Upper lobe of left lung (tissue), 6 donors: ENCODE measurements at regions not wholly inside any gene's neighbourhood (a gene's known extent, or its start where the extent isn't known, plus 50 kb on each side); places are given as distances from the start of the nearest gene placed in this dataset.

Experiments used
- ATAC-seq, 2 donors: fragments of 200-7000 bp; cut with Tn5 transposase; one replicate each; pipeline ENCODE4 v1.9.1; 2022; ENCODE audit warnings: mild to moderate bottlenecking in 2 of 2, moderate library complexity in 2 of 2; ENCODE audit not compliant: low FRiP score in 2 of 2
- DNase-seq, 2 donors: peaks; one replicate each; pipeline ENCODE4 v3.0.0-alpha.2; 2019 to 2020
- H3K27ac ChIP-seq, 4 donors: fragments of 200-600 bp; sonication (generic); one replicate each; pipeline ENCODE4 v1.5.1; 2016 to 2019
- H3K27me3 ChIP-seq, 4 donors: fragments of 200-600 bp; sonication (generic); one replicate each; pipeline ENCODE4 v1.5.1; 2017 to 2019
- H3K36me3 ChIP-seq, 4 donors: fragments of 200-600 bp; sonication (generic); one replicate each; pipeline ENCODE4 v1.5.1; 2016 to 2019
- H3K4me1 ChIP-seq, 4 donors: fragments of 200-600 bp; sonication (generic); one replicate each; pipeline ENCODE4 v1.5.1; 2018 to 2019
- H3K4me3 ChIP-seq, 4 donors: fragments of 200-600 bp; sonication (generic); one replicate each; pipeline ENCODE4 v1.5.1; 2017 to 2019; ENCODE audit warnings: mild to moderate bottlenecking in 2 of 4, moderate library complexity in 1 of 4
- H3K9me3 ChIP-seq, 4 donors: fragments of 200-600 bp; sonication (generic); one replicate each; pipeline ENCODE4 v1.5.1; 2018 to 2019
- EP300 ChIP-seq, 4 donors: sonication (generic); formaldehyde crosslinking; IDR thresholded peaks; one replicate each; pipeline ENCODE4 v1.5.1; 2017; ENCODE audit warnings: antibody characterized with exemption in 4 of 4, control low read depth in 2 of 4
- POLR2A ChIP-seq, 4 donors: fragments of 450-650 bp; IDR thresholded peaks; one replicate each; pipeline ENCODE4 v1.5.1; 2016 to 2017; ENCODE audit warnings: antibody characterized with exemption in 4 of 4, mild to moderate bottlenecking in 2 of 4
- POLR2AphosphoS5 ChIP-seq, 2 donors: sonication (generic); formaldehyde crosslinking; IDR thresholded peaks; one replicate each; pipeline ENCODE4 v1.5.1; 2017; ENCODE audit warnings: antibody characterized with exemption in 2 of 2
- whole genome bisulfite sequencing, 2 donors: methylation state at CpG; one replicate each; pipeline ENCODE4 v1.1.5; 2017 to 2018; 5-methylcytosine and 5-hydroxymethylcytosine counted together
- TF ChIP-seq, protein P1 (sequence below), 6 experiments: fragments of 450-650 bp in 4 of 6; fragments of 200-600 bp in 2 of 6; sonication (generic) in 2 of 6; IDR thresholded peaks; one replicate each; pipeline ENCODE4 v1.5.1; 2016 to 2019; ENCODE audit warnings: antibody characterized with exemption in 6 of 6
- donor health status: DM: no; HTN: no; CAD: no; lungs with moderate emphysema.
- donor health status: DM: no; HTN: yes; CAD: no; lungs with severe emphysema.

DNA sequence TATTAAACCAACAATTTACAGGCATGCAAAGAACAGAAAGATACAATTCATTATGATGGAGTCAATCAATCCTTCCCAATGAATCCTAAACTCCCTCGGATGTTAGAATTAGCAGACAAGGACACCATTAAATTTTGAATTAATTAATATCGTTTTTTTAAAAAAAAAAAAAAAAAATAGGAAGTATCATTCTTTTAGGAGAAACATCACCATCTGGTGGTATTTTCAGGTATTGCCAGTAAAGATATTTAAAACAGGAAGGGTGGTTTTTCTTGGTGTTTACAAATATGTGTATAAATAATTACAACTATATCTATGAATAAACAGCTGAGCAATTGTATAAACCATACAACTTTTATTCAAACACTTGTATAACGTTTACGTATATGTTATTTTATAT is 564.4 kb downstream of the HAO1 start:
- Histone ChIP-seq H3K9me3 (no peaks in the 10 kb centered on the region), H3K27me3 (no peaks in the 10 kb centered on the region), H3K27ac (no peak overlapping the region), H3K4me1 (no peaks in the 10 kb centered on the region), H3K36me3 (no peaks in the 10 kb centered on the region), H3K4me3 (no peak overlapping the region)
- ATAC-seq (no peak), DNase-seq (no peak)
- whole genome bisulfite sequencing, 2 donors = 40 to 46% methylated on average over 4 of the region's 4 CpGs
- TF ChIP-seq EP300 (IDR thresholded peaks at IDR 0.05) (no peak), POLR2A (IDR thresholded peaks at IDR 0.05) (no peak)
- TF ChIP-seq, protein P1, sequence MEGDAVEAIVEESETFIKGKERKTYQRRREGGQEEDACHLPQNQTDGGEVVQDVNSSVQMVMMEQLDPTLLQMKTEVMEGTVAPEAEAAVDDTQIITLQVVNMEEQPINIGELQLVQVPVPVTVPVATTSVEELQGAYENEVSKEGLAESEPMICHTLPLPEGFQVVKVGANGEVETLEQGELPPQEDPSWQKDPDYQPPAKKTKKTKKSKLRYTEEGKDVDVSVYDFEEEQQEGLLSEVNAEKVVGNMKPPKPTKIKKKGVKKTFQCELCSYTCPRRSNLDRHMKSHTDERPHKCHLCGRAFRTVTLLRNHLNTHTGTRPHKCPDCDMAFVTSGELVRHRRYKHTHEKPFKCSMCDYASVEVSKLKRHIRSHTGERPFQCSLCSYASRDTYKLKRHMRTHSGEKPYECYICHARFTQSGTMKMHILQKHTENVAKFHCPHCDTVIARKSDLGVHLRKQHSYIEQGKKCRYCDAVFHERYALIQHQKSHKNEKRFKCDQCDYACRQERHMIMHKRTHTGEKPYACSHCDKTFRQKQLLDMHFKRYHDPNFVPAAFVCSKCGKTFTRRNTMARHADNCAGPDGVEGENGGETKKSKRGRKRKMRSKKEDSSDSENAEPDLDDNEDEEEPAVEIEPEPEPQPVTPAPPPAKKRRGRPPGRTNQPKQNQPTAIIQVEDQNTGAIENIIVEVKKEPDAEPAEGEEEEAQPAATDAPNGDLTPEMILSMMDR (IDR thresholded peaks at IDR 0.05) = peak in 2 of 6 experiments; percentile 17 to 51

DNA sequence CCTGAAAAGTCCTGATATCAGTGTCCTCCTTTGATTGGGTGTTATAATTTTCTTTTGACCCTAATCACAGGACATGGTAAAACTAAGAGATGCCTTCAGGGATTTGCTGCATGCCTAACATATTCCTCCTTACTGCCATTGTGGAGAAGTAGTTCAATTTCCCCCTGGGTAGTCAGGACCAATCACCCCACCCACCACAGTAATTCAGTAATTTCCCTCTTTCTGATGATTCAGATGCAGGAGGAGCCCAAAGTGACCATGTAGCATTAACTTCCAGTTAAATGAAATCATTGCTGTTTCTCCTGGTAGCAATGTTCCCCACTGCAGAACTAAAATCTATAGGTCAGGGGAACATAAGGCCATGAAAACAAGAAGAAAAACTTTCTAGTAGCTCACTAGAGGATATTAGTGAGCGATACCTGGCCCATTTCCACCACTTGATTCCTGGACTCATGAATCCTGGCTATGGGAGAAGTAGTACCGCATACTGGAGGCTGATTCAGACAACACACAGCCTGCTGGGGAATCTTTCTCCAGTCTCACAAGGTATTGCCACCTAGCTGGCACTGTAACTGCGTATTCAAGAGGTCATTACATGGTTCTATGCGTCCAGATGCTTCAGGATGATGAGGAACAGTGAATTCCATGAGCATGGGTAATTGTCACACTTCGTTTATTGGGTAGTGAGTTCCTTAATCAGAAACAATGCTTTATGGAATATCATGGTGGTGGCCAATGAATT is 561.2 kb downstream of the HAO1 start:
- 89 to 90% methylated on average over 5 of the region's 5 CpGs for WGBS, 2 donors

DNA sequence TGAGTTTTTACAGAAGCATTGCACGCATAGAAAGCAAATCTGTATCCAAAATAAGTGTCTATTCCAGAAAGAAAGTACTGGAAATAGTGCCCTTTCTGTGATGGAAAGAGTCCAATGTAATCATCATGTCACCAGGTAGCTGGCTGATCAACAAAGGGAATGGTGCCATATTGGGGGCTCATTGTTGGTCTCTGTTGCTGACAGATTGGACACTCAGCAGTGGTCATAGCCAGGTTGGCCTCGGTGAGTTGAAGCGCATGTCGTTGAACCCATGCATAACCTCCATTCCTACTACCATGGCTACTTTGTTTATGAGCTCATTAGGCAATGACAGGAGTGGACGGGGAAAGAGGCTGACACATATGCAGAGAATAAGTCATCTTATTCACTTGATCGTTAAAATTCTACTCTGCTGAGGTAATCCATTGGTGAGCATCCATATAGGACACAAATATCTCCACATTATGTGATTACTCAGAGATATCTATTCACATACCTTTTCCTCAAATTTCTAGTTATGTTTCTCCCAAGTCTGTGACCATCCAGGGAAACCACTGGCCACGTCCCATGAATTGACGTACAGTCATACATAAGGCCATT is 560.5 kb downstream of the HAO1 start:
- Histone ChIP-seq H3K4me3 (no peak overlapping the region), H3K36me3 (no peaks in the 10 kb centered on the region), H3K27ac (no peak overlapping the region), H3K4me1 (no peaks in the 10 kb centered on the region), H3K27me3 (no peaks in the 10 kb centered on the region), H3K9me3 (no peaks in the 10 kb centered on the region)
- DNase-seq (no peak), ATAC-seq (no peak)
- TF ChIP-seq POLR2AphosphoS5 (IDR thresholded peaks at IDR 0.05) (no peak), POLR2A (IDR thresholded peaks at IDR 0.05) (no peak), EP300 (IDR thresholded peaks at IDR 0.05) (no peak)
- TF ChIP-seq, protein P1 (IDR thresholded peaks at IDR 0.05) = no peak
- 72 to 95% methylated on average over 8 of the region's 8 CpGs for WGBS, 2 donors

More for the DNA sequence above, 561.2 kb downstream of the HAO1 start:
- H3K27me3 ChIP-seq = no peaks in the 10 kb centered on the region
- no peak overlapping the region for H3K27ac ChIP-seq
- H3K4me1 ChIP-seq = no peaks in the 10 kb centered on the region
- TF ChIP-seq POLR2A (IDR thresholded peaks at IDR 0.05) (no peak), EP300 (IDR thresholded peaks at IDR 0.05) (no peak), POLR2AphosphoS5 (IDR thresholded peaks at IDR 0.05) (no peak)
- TF ChIP-seq, protein P1 (IDR thresholded peaks at IDR 0.05) = no peak
- no peak for ATAC-seq
- no peaks in the 10 kb centered on the region for H3K36me3 ChIP-seq
- DNase-seq = no peak
- no peak overlapping the region for H3K4me3 ChIP-seq
- H3K9me3 ChIP-seq = no peaks in the 10 kb centered on the region

DNA sequence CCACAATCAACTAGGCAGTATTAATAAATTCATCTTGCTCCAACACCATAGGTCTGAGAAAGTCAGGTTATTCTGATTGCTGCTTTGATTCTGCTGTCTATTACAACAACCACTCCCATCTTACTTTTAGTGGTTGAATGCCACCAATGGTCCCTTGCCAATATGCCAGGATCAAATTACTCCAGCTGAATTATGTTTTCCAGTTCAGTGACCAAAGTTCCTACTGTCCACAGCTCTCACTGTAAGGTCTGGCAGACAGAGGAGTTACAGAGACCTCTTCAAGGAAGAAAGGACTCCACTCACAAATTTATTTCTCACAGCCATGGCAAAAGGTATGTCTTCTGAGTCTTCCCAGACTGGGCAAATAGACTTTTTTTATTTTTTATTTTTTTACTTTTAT is 557.0 kb downstream of the HAO1 start:
- Histone ChIP-seq H3K4me3 (no peak overlapping the region), H3K4me1 (no peaks in the 10 kb centered on the region), H3K27me3 (no peaks in the 10 kb centered on the region), H3K36me3 (no peaks in the 10 kb centered on the region), H3K27ac (no peak overlapping the region), H3K9me3 (no peaks in the 10 kb centered on the region)
- ATAC-seq (no peak), DNase-seq (no peak)
- no peak for TF ChIP-seq POLR2A (IDR thresholded peaks at IDR 0.05)
- TF ChIP-seq, protein P1 (IDR thresholded peaks at IDR 0.05) = no peak
- TF ChIP-seq EP300 (IDR thresholded peaks at IDR 0.05) = no peak
- TF ChIP-seq POLR2AphosphoS5 (IDR thresholded peaks at IDR 0.05) = no peak
